SKM-1 (cell line): ENCODE measurements at regions not wholly inside any gene's neighbourhood (a gene's known extent, or its start where the extent isn't known, plus 50 kb on each side); places are given as distances from the start of the nearest gene placed in this dataset.
"Not testable (repeated sequence)": the region's sequence is repeated elsewhere in the genome, so short reads cannot be mapped to it uniquely, and the experiment has no call there.

Experiments used
- DNase-seq: peaks from one replicate; lab custom pipeline; 2025; ENCODE audit not compliant: unreplicated experiment; lab: John Stamatoyannopoulos, UW

GRCh38 chr4:121616449-121616848 lies 80.3 kb downstream of the ANXA5 start:
- DNase-seq: not testable (repeated sequence)

GRCh38 chr4:121614101-121614500 lies 82.7 kb downstream of the ANXA5 start:
- DNase-seq: no peak

GRCh38 chr4:121599049-121599448 lies 97.7 kb downstream of the ANXA5 start:
- DNase-seq: no peak

- no peak for DNase-seq
Measured at GRCh38 chr4:121597346-121597934, 99.3 kb downstream of the ANXA5 start.

GRCh38 chr4:121594796-121595526 lies 101.8 kb downstream of the ANXA5 start:
- DNase-seq: no peak

- DNase-seq: no peak
Measured at GRCh38 chr4:121593760-121594159, 103.0 kb downstream of the ANXA5 start.

- not testable (repeated sequence) for DNase-seq
Measured at GRCh38 chr4:121592257-121592656, 104.5 kb downstream of the ANXA5 start.

GRCh38 chr4:121584836-121585235 lies 111.9 kb downstream of the ANXA5 start:
- no peak for DNase-seq

GRCh38 chr4:121583396-121583795 lies 113.4 kb downstream of the ANXA5 start:
- DNase-seq: no peak

- no peak for DNase-seq
Measured at GRCh38 chr4:121582296-121582695, 114.5 kb downstream of the ANXA5 start.

- not testable (repeated sequence) for DNase-seq
Measured at GRCh38 chr4:121575392-121575791, 121.4 kb downstream of the ANXA5 start.

- DNase-seq: peak; percentile 65
Measured at GRCh38 chr4:121574618-121575017, 122.2 kb downstream of the ANXA5 start.

GRCh38 chr4:121567748-121568147 lies 129.0 kb downstream of the ANXA5 start:
- DNase-seq: no peak

- no peak for DNase-seq
Measured at GRCh38 chr4:121564840-121565375, 131.9 kb downstream of the ANXA5 start.

- DNase-seq: no peak
Measured at GRCh38 chr4:121562811-121563210, 134.0 kb downstream of the ANXA5 start.

- DNase-seq: no peak
Measured at GRCh38 chr4:121555315-121556107, 141.3 kb downstream of the ANXA5 start.

GRCh38 chr4:121554382-121554781 lies 142.4 kb downstream of the ANXA5 start:
- DNase-seq: no peak

- no peak for DNase-seq
Measured at GRCh38 chr4:121551881-121552280, 144.9 kb downstream of the ANXA5 start.

GRCh38 chr4:121551271-121551670 lies 145.5 kb downstream of the ANXA5 start:
- DNase-seq: no peak

GRCh38 chr4:121541696-121542095 lies 155.1 kb downstream of the ANXA5 start:
- DNase-seq: no peak

GRCh38 chr4:121535351-121535750 lies 154.5 kb upstream of the QRFPR start:
- DNase-seq: no peak

- no peak for DNase-seq
Measured at GRCh38 chr4:121534187-121534586, 153.4 kb upstream of the QRFPR start.
